NCI-H1417 treated with DMSO at 0.1 percent for 48 hours (cell line): ENCODE measurements at regions not wholly inside any gene's neighbourhood (a gene's known extent, or its start where the extent isn't known, plus 50 kb on each side); places are given as distances from the start of the nearest gene placed in this dataset.

ENCODE experiments used
- DNase-seq: peaks from one replicate; lab custom pipeline; 2025; lab: John Stamatoyannopoulos, UW

DNA sequence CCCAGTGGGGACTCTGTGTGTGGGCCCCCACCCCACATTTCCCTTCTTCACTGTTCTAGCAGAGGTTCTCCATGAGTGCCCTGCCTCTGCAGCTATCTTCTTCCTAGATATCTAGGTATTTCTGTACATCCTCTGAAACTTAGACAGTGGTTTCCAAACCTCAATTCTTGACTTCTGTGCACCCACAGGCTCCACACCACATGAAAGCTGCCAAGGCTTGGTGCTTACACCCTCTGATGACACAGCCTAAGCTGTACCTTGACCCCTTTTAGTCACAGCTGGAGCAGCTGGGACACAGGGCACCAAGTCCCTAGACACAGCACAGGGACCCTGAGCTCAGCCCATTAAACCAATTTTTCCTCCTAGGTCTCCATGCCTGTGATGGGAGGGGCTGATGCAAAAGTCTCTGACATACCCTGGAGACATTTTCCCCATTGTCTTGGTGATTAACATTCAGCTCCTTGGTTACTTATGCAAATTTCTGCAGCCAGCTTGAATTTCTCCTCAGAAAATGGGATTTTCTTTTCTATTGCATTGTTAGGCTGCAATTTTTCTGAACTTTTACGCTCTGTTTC is 304.5 kb downstream of the OTOL1 start:
- no peak for DNase-seq

DNA sequence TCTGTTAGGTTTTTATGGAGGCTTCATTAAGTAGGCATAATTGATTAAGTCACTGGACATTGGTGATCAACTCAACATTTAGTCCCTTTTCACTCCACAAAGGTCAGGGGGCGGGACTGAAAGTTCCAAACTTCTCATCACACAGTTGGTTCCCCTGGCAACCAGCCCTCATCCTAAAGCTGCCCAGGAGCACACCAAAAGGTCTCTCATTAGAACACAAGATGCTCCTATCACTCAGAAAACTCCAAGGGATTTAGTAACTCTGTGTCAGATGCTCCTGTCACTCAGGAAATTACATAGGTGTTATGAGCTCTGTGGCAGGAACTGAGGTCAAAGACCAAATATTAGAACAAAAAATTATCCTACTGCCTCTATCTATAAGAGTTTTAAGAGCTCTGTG is 321.5 kb downstream of the OTOL1 start:
- no peak for DNase-seq

DNA sequence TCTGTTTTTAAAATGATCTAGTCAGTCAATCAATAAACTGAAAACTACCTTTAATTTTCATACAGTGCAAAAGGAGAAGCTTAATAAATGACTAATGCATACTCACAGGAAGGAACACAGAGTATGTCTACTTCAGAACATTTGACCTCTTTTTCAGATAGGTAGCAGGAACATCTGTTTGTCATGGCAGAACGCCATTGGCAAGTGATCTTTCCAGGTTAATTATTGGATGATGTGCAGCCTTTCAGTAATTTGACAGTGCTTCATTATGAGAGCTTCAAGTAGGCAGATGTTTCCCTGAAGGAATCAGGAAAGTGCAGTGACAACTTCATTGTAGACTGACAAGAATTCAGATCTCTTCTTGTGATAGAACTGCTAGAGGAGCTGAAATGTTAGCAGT is 325.0 kb downstream of the OTOL1 start:
- no peak for DNase-seq

DNA sequence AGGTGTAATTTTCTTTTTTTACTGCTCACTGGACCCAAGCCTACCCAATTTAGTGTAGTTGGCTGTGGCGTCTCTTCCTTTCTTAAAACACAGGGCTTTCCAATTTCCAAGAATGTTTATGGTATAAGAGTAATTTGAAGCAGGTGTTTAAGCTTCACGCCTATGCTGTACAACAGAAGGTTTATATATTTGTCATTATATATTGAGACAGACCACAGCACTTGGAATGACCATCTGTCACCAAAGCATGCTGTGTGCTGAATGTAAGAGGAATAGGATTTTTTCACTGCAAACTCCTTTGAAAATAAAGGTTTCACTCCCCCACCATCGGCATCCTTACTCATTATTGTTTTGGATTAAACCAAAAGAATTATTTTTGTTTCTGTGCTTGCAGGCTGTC is 325.7 kb downstream of the OTOL1 start:
- DNase-seq, result no peak

DNA sequence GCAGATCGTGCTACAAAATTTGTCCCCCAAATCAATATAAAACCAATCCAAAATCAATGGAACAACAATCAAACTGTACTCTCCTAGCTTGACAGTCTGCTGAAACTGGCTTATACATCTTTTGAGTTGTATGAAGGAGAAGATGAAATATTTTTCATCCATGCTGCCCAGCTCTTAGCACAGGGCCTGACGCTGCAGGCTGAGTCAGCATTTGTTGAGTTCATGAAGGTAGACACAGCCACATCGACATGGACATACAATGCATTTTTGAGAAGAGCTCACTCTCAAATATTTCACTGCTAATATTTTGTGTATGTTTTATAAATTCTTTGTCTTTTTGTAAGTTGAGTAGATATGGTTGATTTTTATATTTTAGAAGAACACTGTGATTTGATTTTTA is 327.3 kb downstream of the OTOL1 start:
- DNase-seq, result no peak

DNA sequence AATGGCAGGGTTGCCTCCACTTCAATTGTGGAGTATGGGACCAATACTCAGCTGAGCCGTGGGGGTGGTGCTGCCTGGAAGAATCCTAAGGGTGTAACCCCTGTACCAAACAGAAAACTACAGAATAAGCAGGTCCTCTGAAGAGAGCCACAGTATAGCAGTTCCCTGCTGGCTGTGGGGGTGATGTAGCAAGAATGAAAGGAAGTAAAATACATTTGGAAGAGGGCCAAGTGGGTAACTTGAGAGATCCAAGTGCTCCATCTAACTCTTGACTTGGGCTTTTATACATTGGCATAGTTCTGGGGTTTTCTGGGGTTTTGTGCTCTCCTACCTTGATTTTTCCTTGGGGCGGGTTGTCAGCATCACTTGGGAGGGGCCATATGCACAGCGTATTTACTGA is 341.4 kb downstream of the OTOL1 start:
- no peak for DNase-seq

DNA sequence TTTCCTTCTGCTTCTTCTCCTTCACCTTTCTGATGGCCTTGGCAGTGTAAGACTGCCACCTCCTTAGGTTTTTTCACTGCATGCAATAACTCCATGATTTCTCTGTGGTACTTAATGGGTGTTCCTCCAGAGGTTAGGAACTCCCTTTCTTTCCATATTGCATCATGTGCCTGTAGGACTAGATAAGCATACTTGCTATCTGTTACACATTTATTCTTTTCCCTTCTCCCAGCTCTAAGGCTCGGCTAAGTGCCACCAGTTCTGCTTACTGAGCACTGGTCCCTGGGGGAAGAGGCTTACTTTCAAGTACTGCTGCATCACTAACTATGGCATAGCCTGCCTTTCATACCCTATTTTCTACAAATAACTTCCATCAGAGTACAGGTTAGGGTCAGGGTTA is 351.8 kb downstream of the OTOL1 start:
- no peak for DNase-seq

DNA sequence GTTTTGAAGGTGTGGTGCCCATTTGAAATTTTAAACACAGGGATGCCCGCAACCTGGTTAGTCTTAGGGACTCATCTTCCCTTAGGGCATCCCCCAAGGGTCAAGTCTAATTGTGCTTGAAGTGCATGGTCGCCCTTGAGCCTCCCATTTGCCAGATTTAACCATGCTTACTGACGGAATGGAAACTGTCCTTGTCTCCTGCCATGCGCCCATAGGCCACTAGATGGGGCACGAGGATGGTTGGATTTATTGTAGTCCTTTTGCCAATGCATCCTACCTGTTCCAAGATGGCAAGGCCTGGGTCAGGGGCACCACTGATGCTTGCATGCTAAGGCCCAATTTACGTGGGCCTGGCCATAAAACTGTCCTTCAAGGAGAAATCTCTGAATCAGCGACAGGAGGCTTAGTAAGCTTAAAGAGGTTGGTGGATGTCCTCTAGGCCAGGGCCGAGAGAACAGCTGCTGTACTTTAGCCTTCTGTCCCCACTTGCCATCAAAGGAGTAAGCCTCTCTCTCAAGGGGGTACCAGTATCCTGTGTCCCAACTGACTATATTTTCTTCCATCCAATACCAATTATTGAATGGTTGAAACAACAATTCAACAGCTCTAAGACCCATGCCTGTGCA is 355.4 kb downstream of the OTOL1 start:
- DNase-seq, result no peak

DNA sequence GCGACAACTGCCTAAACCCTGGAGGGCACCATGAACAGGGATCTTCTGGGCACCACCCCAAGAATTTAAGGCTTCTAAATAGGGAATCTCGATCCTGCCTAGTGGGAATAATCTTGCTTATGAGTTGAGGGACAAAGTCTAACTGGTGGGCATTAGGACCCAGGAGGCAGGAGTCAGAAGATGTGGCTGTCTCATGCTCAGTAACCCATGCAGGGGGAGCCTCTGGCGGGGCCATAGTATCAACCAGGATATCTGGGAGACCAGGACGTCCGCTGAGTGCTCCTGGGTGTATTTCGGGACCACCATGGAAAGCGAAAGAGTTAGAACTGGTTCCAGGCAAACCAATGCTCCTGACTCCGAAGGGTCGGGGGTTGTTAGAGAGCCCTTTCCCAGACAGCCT is 356.1 kb downstream of the OTOL1 start:
- no peak for DNase-seq

DNA sequence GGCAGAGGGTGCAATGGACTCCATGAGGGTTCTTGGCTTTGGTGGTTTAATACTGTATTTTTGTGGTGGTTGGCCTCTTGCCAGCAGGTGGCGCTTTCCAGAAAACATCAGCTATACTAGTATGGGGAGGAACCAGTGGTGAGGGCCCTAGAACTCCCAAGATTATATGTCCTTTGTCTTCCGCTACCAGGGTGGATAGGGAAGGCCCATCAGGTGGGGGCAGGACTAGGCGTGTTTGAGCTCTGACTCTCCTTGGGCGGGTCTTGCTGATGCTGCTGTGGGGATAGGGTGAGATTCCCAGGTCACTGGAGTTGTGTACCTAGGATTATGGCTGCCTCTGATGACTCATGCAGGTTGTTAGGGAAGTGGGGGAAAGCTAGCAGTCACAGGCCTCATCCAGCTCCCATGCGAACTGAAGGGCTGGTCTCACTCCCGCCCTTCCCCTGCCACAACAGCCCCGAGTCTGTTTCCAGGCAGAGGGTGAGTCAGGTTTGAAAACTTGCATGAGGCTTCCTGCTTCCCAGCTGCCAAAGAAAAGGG is 357.7 kb downstream of the OTOL1 start:
- DNase-seq, result no peak

DNA sequence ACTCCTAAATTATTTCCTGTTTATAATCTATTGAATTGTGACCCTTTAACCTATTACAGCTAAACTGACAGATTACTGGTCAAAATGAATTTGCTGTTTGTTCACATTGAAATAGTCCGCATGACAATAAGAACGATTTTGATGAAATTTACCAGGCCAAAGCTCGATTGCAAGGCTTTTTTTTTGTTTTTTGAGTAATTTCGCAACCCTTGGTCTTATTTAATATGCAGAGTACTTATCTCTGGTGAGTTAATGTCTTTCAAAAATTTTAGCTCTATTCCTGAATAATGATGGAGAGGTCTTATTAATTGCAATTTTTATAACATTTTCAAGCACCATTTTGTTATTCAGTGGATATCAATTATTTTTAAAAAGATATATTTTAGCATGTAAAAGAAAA is 362.4 kb downstream of the OTOL1 start:
- DNase-seq, result no peak

DNA sequence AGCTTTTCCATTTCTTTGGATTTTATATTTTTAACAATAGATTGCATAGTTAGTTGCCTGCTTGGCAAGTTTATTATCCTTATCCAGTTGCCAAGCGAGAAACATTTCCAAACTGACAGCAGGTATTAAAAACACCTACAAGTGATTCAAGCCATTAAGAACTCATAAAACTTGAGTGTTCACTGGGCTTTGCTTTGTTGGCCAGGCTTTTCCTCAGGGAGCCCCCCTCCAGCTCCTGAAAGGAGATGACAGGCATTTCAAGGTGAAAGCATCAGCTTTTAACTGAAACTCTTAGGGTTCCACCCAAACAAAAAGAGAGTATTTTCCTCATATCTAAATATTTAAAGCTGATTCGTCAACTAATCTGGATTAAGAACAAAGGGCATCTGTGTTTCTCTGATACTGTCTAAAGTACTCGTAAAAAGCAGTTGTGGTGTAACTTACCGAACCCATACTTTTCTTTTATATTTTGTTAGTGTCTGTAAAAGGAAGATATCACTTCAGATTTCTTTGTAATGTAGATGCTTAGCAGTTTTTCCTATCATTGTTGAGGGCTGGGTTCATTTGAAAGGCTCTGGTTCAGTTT is 363.4 kb downstream of the OTOL1 start:
- DNase-seq, result no peak

DNA sequence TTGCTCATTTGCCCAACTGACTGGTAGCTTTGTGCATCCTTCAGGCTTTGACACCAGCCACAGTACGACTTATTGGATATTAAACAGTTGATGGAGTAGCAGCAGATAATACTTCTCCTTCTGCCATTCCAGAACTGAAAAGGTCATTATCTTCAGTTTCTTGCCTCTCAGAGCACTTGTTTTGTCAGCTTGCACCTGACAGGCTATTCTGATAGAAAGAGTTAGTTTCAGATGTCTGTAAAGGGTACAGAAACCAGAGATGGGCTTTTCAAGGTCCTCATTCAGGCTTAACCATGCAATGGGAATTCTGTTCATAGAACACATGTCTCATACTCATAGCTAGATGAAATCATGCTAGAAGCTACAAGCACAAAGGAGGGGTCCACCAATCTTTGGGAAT is 367.2 kb downstream of the OTOL1 start:
- no peak for DNase-seq

DNA sequence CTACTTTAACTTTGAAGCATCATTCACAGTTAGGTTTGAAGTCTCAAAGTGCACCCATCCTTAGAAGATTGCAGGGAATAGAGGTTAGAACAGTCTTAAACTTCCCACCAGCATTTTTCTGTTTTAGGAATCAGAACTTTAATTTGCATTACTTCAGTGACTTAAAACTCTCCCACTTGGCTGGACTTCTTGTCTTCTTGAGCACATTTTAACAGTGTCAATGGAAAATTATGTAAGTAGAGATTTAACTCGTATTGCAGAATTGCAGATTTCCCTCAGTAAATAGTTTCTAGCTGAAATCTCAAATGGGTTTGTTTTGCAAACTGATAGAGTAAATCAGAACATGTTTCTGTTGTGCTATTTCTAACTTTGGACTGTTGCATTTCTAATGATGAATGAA is 369.6 kb downstream of the OTOL1 start:
- DNase-seq, result no peak

DNA sequence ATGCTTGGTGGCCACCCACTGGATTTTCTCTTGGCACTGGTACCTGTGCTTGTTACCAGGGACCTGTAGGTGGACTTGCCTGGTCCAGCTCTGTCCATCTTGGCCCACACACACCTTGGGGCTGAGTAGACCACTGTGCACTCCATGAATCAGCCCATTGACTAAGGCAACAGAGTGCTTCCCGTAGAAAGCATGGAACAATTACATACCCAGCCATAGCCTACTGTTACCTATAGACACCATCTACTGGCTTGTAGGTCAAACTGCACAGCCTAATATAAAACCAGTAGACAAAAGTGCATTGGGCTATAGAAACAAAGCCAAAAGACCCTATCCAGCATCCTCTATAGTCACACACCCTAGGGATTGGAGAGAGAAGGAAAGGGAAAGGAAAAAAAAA is 378.9 kb downstream of the OTOL1 start:
- DNase-seq, result no peak

DNA sequence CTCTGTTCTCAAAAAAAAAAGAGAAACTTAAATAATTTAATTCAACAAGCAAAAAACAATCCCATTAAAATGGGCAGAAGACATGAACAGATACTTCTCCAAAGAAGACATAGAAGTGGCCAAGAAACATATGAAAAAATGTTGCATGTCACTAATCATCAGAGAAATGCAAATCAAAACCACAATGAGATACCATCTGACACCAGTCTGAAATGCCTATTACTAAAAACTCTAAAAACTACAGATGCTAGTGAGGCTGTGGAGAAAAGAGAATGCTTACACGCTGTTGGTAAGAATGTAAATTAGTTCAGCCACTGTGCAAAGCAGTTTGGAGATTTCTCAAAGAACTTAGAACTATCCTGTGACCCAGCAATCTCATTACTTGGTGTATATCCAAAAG is 382.9 kb downstream of the OTOL1 start:
- no peak for DNase-seq

DNA sequence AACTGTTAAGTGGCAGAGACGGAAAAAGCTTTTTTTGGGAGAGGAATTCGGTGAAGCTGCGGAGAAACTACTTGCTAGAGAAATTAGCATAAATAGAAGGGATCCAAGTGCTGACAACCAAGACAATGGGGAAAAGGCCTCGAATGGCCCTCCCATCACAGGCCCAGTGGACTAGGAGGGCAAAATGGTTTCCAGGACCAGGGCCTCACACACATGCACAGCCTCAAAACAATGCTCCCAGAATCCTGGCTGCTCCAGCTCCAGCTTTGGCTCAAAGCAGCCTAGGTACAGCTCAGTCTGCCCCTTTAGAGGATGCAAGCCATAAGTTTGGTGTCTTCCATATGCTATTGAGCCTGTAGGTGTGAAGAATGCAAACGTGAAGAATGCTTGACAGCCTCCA is 388.2 kb downstream of the OTOL1 start:
- no peak for DNase-seq

DNA sequence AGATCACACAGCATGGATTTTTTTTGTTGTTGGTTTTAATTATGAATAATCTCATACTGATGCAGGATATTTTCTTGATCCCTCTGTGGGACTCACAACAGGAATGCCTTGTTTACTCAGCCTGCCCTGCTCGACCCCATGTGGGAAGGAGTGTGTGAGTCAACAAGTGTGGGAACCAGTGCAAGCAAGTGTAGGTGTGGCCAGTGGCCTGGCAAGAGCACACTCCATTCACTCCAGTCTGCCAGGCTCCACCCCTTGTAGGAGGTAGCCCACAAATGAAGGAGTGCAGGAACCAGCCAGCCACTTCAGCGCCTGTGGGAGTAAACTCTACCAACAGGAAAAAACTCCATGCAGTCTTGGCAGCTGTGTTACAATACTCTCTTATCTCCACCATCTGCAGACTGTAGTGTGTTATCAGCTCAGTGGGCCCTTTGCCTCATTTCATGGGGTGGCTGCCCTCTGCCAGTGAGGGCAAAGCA is 393.6 kb downstream of the OTOL1 start:
- no peak for DNase-seq

DNA sequence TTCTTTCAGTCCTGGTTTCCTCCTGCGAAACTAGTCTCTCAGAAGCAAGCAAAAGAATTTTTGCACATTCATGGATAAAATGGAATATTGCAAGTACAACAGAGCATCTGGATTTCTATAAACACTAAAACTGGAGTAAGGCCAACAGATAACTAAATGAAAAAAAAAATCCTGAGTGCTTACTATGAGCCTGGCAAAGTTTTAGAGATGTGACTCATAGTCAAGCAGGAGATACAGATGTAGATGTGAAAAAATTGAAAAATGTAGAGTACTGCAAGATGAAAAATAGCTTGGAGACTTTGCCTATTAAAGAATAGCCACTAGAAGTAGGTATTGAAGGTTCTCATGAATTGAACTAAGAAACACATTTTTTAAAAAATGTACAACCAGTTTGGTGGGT is 397.4 kb downstream of the OTOL1 start:
- no peak for DNase-seq

DNA sequence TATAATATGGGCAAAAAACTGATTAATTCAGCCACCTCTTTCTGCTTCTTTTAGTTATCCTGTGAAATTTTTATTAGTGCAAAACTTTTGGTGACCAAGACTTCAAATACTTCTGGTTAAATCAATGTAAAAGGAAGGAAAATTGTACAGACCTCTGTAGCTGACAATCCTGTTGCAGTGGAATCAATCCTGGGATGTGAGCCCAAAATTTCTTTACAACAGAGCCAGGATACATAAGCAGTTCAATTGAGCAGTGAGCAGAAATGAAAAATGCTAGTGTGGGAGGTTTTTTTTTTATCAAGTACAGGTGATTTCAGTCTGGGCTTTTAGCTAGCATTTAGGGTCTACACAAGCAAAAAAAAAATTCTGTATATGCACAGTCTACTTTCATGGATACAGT is 398.0 kb downstream of the OTOL1 start:
- no peak for DNase-seq

DNA sequence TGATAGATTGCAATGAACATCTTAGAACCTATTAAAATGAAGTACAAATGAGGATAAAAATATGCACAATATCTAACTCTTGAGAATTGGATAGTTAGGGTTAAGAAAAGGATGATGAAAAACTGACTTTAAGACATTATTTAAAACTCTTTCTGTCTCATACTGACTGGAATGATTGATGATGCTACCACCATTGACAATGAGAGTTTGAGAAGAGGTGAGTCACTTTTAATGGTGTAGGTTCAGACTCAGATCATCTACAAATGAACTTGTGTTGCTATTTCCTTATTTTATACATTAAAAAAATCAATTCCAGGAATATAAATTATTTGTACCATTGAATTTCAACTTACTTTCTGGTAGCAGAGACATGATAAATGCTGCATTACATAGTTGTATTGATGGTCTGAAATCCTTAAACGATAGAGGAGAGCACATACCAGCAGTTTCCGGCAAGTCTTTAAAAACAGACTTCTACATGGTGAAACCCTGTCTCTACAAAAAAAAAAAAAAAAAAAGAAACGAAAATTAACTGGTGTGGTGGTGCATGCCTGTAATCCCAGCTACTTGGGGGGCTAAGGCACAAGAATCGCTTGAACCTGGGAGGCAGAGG is 409.0 kb downstream of the OTOL1 start:
- DNase-seq, result no peak

DNA sequence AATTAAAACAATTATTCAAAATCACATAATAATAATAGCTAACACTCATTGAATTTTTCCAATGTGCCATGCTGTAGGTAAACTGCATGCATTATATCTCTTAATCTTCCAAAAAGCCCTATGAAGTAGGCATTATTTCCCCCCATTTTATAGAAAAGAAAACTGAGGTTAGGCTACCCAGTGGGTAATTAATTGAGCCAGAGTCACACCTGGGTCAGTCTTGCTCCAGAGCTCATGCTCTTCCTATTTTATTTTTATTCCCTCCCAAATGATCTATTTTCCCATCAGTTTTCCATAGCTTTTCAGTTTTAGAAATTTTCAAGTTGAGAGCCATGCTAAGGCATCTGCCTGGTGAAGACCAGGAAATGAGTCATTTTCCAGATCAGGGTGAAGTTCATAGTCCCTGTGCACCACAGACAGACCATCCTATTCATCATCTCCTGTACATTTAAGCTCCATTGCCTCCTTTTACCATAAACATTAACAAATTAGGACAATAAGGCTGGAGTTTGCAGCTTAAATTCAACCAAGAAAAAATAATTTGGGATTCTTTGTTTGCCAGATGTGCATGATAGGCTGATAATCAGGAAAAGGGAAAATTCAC is 417.3 kb downstream of the OTOL1 start:
- no peak for DNase-seq
